PC-9 (cell line): ENCODE measurements at regions not wholly inside any gene's neighbourhood (a gene's known extent, or its start where the extent isn't known, plus 50 kb on each side); places are given as distances from the start of the nearest gene placed in this dataset.

Experiments
- CTCF ChIP-seq: fragments of 200-600 bp; sonication (generic); conservative IDR thresholded peaks from 2 replicates; pipeline ENCODE4 v1.6.1; 2017; ENCODE audit warnings: mixed run types, antibody characterized with exemption, mild to moderate bottlenecking, moderate library complexity
- EZH2 ChIP-seq: fragments of 200-600 bp; sonication (generic); IDR thresholded peaks from 2 replicates; pipeline ENCODE4 v1.8.0; 2017; ENCODE audit warnings: antibody characterized with exemption, low read depth

GRCh38 chr18:6525604-6526003 is 110.9 kb upstream of the L3MBTL4 start:
- TF ChIP-seq EZH2 (no peak), CTCF (no peak)
